Natural killer cell (primary cell): ENCODE measurements at regions not wholly inside any gene's neighbourhood (a gene's known extent, or its start where the extent isn't known, plus 50 kb on each side); places are given as distances from the start of the nearest gene placed in this dataset.

Experiments used
- ATAC-seq, 3 donors: fragments of 150-1000 bp in 2 of 3; fragments of 200-7000 bp in 1 of 3; cut with Tn5 transposase; 1 replicate in 1 of 3; 2 replicates in 2 of 3; pipeline ENCODE4 v1.10.0; 2021; ENCODE audit warnings: mild to moderate bottlenecking in 2 of 3, moderate library complexity in 2 of 3
- DNase-seq, 2 donors: peaks; one replicate each; pipeline versions ENCODE4 v3.0.0 to v3.0.0-alpha.2; 2013 to 2021; ENCODE audit warnings: mixed read lengths in 1 of 2
- H3K27ac ChIP-seq: one replicate; pipeline ENCODE4 v1.5.1; 2013; ENCODE audit warnings: mild to moderate bottlenecking, low read length
- H3K27me3 ChIP-seq: one replicate; pipeline ENCODE4 v1.6.1; 2013; ENCODE audit warnings: low read length; ENCODE audit not compliant: control insufficient read depth, insufficient read depth
- H3K36me3 ChIP-seq: one replicate; pipeline ENCODE4 v1.6.1; 2013; ENCODE audit warnings: low read length; ENCODE audit not compliant: control insufficient read depth, insufficient read depth
- H3K4me1 ChIP-seq: one replicate; pipeline ENCODE4 v1.6.1; 2013; ENCODE audit warnings: low read length; ENCODE audit not compliant: control insufficient read depth, insufficient read depth
- H3K4me3 ChIP-seq: one replicate; pipeline ENCODE4 v1.5.1; 2013; ENCODE audit warnings: low read length
- H3K9me3 ChIP-seq: one replicate; pipeline ENCODE4 v1.6.1; 2013; ENCODE audit warnings: low read length; ENCODE audit not compliant: control insufficient read depth, insufficient read depth
- H3K27ac Mint-ChIP-seq, 2 donors: one replicate each; pipeline ENCODE4 v1.8.0; 2022; ENCODE audit warnings: mild to moderate bottlenecking in 2 of 2, mixed read lengths in 2 of 2, moderate library complexity in 1 of 2
- H3K27me3 Mint-ChIP-seq, 2 donors: one replicate each; pipeline ENCODE4 v1.8.0; 2022; ENCODE audit warnings: low read depth in 2 of 2, mixed read lengths in 2 of 2
- H3K36me3 Mint-ChIP-seq: one replicate; pipeline ENCODE4 v1.8.0; 2022; ENCODE audit warnings: mixed read lengths
- H3K4me1 Mint-ChIP-seq, 2 donors: one replicate each; pipeline ENCODE4 v1.8.0; 2022; ENCODE audit warnings: mixed read lengths in 2 of 2
- H3K4me3 Mint-ChIP-seq: one replicate; pipeline ENCODE4 v1.8.0; 2022; ENCODE audit warnings: mild to moderate bottlenecking, moderate library complexity, mixed read lengths
- H3K9me3 Mint-ChIP-seq, 2 donors: one replicate each; pipeline ENCODE4 v1.8.0; 2022; ENCODE audit warnings: mixed read lengths in 2 of 2
- WGBS: methylation state at CpG from one replicate; pipeline ENCODE4 v1.1.7; 2013; ENCODE audit warnings: missing lambda C conversion rate; ENCODE audit not compliant: insufficient coverage; 5-methylcytosine and 5-hydroxymethylcytosine counted together
- intact Hi-C: fragments of 100-400 bp; cut with micrococcal nuclease; formaldehyde crosslinking; loops from one replicate; pipeline ENCODE4 v1.14.2; 2022
- TF ChIP-seq, protein P1 (sequence below): fragments of 200-600 bp; IDR thresholded peaks from one replicate; pipeline ENCODE4 v1.8.0; 2022; ENCODE audit warnings: antibody characterized with exemption

DNA sequence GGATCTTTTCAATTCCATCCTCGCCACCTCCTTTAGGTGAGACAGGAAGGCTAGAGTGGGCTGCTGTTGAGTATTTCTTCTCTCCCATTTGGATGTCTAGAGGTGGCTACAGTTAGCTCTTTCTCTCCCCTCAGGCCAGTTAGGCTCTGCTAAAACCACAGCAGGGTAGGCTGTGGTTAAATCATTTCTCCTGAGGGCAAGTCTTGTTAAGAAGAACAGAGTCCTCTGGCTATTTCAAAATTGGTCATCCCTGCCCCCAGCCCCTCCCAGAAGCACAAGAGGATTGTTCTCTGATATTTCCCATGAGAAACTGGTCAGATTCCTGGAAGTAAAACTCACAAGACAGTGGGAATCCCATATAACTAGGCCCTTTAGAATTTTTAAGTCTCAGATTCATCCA, 1359.5 kb downstream of the TECRL start:
- Mint-ChIP-seq H3K9me3 (peaks cover 12 to 19% of the 10 kb centered on the region in 2 donors), H3K27ac (no peak overlapping the region), H3K36me3 (peaks cover 5% of the 10 kb centered on the region), H3K4me1 (no peaks in the 10 kb centered on the region), H3K27me3 (no peaks in the 10 kb centered on the region), H3K4me3 (no peak overlapping the region)
- intact Hi-C loops, result no loop called here
- TF ChIP-seq, protein P1, sequence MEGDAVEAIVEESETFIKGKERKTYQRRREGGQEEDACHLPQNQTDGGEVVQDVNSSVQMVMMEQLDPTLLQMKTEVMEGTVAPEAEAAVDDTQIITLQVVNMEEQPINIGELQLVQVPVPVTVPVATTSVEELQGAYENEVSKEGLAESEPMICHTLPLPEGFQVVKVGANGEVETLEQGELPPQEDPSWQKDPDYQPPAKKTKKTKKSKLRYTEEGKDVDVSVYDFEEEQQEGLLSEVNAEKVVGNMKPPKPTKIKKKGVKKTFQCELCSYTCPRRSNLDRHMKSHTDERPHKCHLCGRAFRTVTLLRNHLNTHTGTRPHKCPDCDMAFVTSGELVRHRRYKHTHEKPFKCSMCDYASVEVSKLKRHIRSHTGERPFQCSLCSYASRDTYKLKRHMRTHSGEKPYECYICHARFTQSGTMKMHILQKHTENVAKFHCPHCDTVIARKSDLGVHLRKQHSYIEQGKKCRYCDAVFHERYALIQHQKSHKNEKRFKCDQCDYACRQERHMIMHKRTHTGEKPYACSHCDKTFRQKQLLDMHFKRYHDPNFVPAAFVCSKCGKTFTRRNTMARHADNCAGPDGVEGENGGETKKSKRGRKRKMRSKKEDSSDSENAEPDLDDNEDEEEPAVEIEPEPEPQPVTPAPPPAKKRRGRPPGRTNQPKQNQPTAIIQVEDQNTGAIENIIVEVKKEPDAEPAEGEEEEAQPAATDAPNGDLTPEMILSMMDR, result no peak
- no peak for ATAC-seq
- no peaks in the 10 kb centered on the region for H3K36me3 ChIP-seq
- H3K4me1 ChIP-seq, result no peaks in the 10 kb centered on the region
- DNase-seq, result no peak
- peaks cover 11% of the 10 kb centered on the region for H3K9me3 ChIP-seq
- no CpG with 5 or more reads among the region's 1 CpG for WGBS
- no peak overlapping the region for H3K4me3 ChIP-seq
- H3K27ac ChIP-seq, result no peak overlapping the region
- no peaks in the 10 kb centered on the region for H3K27me3 ChIP-seq

DNA sequence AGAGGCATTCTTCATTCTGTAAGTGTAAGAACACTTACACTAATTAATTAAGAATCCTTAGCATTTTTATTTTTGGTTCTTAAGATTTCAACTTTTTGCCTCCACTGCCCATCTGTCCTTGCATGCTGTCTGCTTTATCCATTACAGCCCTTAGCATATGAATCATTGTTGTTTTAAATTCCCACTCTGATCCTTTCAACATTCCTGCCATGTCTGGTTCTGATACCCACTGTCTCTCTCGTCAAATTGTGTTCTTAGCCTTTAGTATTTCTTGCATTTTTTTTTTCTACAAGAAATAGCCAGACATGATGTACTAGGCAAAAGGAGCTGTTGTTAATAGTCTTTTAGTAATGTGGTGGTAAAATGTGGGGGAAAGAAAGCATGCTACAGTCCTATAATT, 1360.0 kb downstream of the TECRL start:
- H3K36me3 ChIP-seq, result no peaks in the 10 kb centered on the region
- intact Hi-C loops, result no loop called here
- no CpG with 5 or more reads among the region's 1 CpG for WGBS
- Mint-ChIP-seq H3K27me3 (no peaks in the 10 kb centered on the region), H3K9me3 (peaks cover 12 to 19% of the 10 kb centered on the region in 2 donors), H3K4me1 (no peaks in the 10 kb centered on the region), H3K4me3 (no peak overlapping the region), H3K27ac (no peak overlapping the region), H3K36me3 (peaks cover 5% of the 10 kb centered on the region)
- no peak overlapping the region for H3K27ac ChIP-seq
- H3K4me1 ChIP-seq, result no peaks in the 10 kb centered on the region
- no peak overlapping the region for H3K4me3 ChIP-seq
- H3K27me3 ChIP-seq, result no peaks in the 10 kb centered on the region
- TF ChIP-seq, protein P1, result no peak
- no peak for ATAC-seq
- no peak for DNase-seq
- H3K9me3 ChIP-seq, result peaks cover 11% of the 10 kb centered on the region

DNA sequence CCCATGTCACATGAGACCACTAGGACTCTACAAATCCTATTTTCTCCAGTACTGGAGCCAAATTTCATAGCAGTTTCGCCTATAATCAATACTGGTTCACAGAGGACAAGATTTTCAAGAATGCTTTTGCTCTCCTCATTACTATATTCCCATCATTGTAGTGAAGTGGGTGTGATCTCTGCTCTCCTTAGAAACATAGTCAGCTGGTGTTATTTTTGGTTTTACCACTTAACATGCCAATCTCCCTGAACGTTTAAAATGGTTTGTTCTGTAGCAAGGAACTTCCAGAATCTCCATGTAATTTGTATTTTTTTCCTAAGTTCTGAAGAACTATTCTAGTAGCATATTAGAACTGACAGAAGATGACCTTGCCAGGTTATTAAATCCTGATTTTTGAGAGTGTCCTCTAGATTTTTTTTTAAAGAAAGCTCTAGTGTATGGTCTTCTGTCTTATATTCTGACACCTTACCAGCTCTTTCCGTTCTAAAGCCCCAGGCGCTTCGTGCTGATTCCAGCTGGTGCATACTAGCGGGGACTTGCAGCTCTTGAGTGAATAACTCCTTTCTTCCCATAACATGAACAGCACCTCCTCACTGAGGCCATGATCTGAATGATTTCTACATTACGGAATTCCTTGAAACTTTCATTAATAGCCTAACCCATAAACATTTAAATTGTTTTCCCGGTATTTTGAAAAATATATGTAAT, 1372.9 kb downstream of the TECRL start:
- Histone ChIP-seq H3K27ac (no peak overlapping the region), H3K27me3 (no peaks in the 10 kb centered on the region), H3K4me3 (no peak overlapping the region), H3K9me3 (no peaks in the 10 kb centered on the region), H3K4me1 (no peaks in the 10 kb centered on the region), H3K36me3 (no peaks in the 10 kb centered on the region)
- no peaks in the 10 kb centered on the region for H3K27me3 Mint-ChIP-seq
- no peak for DNase-seq
- TF ChIP-seq, protein P1, result no peak
- no peak overlapping the region for H3K4me3 Mint-ChIP-seq
- peaks cover 7% of the 10 kb centered on the region for H3K36me3 Mint-ChIP-seq
- intact Hi-C loops, result no loop called here
- H3K4me1 Mint-ChIP-seq, result no peaks in the 10 kb centered on the region
- WGBS, result 87% methylated on average over 5 of the region's 8 CpGs
- H3K27ac Mint-ChIP-seq, result no peak overlapping the region
- H3K9me3 Mint-ChIP-seq, result peaks cover 17 to 26% of the 10 kb centered on the region in 2 donors
- ATAC-seq, result no peak

DNA sequence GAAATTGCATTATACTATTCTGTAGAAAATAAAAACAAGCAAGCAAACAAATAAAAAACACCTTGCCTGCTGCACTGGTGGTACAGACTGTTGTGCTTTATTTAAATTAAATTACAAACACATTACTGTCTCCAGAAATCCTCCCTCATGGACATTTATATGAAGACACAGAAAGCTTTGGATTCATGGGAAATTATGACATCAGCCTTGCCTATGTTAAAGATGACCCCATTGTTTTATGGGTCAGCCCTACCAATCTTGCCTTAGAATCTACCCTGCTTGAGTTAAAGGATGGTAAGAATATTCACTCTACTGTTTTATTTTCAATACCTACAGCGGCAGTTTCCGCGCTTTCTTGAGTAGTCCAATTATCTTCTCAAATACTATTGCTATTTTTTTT, 1379.9 kb downstream of the TECRL start:
- TF ChIP-seq, protein P1, result no peak
- H3K9me3 ChIP-seq, result peaks cover 4% of the 10 kb centered on the region
- Mint-ChIP-seq H3K9me3 (peaks cover 14 to 18% of the 10 kb centered on the region in 2 donors), H3K4me3 (no peak overlapping the region), H3K4me1 (no peaks in the 10 kb centered on the region), H3K27ac (no peak overlapping the region), H3K36me3 (peaks cover 7% of the 10 kb centered on the region), H3K27me3 (no peaks in the 10 kb centered on the region)
- no peaks in the 10 kb centered on the region for H3K27me3 ChIP-seq
- H3K36me3 ChIP-seq, result no peaks in the 10 kb centered on the region
- H3K4me3 ChIP-seq, result no peak overlapping the region
- intact Hi-C loops, result no loop called here
- DNase-seq (no peak), ATAC-seq (no peak)
- no peak overlapping the region for H3K27ac ChIP-seq
- H3K4me1 ChIP-seq, result no peaks in the 10 kb centered on the region
- no CpG with 5 or more reads among the region's 3 CpGs for WGBS
